SK-N-SH treated with all-trans-retinoic acid at 6 μM for 48 hours (cell line): ENCODE measurements at regions not wholly inside any gene's neighbourhood (a gene's known extent, or its start where the extent isn't known, plus 50 kb on each side); places are given as distances from the start of the nearest gene placed in this dataset.
A peak's percentile ranks its signal among the peaks of the same experiment; 100 is the strongest.

Experiments used
- ATAC-seq: fragments of 200-7000 bp; cut with Tn5 transposase; 3 replicates; pipeline ENCODE4 v1.9.1; 2020; ENCODE audit warnings: mild to moderate bottlenecking, moderate library complexity
- BACH2 ChIP-seq: fragments of 250-450 bp; sonication (Bioruptor Pico); IDR thresholded peaks from 2 replicates; pipeline ENCODE4 v1.9.0; 2021; ENCODE audit warnings: mild to moderate bottlenecking, borderline replicate concordance
- CSDC2 ChIP-seq: fragments of 250-450 bp; sonication (Bioruptor Pico); IDR thresholded peaks from 2 replicates; pipeline ENCODE4 v1.5.0; 2020; ENCODE audit warnings: mild to moderate bottlenecking, moderate library complexity
- CSRNP3 ChIP-seq: fragments of 250-450 bp; sonication (Bioruptor Pico); IDR thresholded peaks from 2 replicates; pipeline ENCODE4 v1.5.1; 2021; ENCODE audit warnings: mild to moderate bottlenecking, moderate library complexity
- ESRRG ChIP-seq: fragments of 250-450 bp; sonication (Bioruptor Pico); IDR thresholded peaks from 2 replicates; pipeline ENCODE4 v1.6.1; 2021; ENCODE audit warnings: mild to moderate bottlenecking
- ISL1 ChIP-seq: fragments of 250-450 bp; sonication (Bioruptor Pico); IDR thresholded peaks from 2 replicates; pipeline ENCODE4 v2.1.2; 2022; ENCODE audit warnings: mild to moderate bottlenecking, moderate library complexity
- OSR1 ChIP-seq: fragments of 250-450 bp; sonication (Bioruptor Pico); IDR thresholded peaks from 2 replicates; pipeline ENCODE4 v1.8.0; 2022; ENCODE audit warnings: moderate library complexity, mild to moderate bottlenecking, inconsistent platforms
- PPARA ChIP-seq: fragments of 250-450 bp; sonication (Bioruptor Pico); IDR thresholded peaks from 2 replicates; pipeline ENCODE4 v1.5.0; 2020; ENCODE audit warnings: mild to moderate bottlenecking, borderline replicate concordance
- RARB ChIP-seq: fragments of 250-450 bp; sonication (Bioruptor Pico); IDR thresholded peaks from 2 replicates; pipeline ENCODE4 v1.8.0; 2021; ENCODE audit warnings: mild to moderate bottlenecking, moderate library complexity
- SNAI2 ChIP-seq: fragments of 250-450 bp; sonication (Bioruptor Pico); IDR thresholded peaks from 2 replicates; pipeline ENCODE4 v1.5.0; 2020; ENCODE audit warnings: mild to moderate bottlenecking, moderate library complexity
- TCF4 ChIP-seq: fragments of 250-450 bp; sonication (Bioruptor Pico); IDR thresholded peaks from 2 replicates; pipeline ENCODE4 v1.8.0; 2021; ENCODE audit warnings: mild to moderate bottlenecking, moderate library complexity, borderline replicate concordance
- ZC3H10 ChIP-seq: fragments of 250-450 bp; sonication (Bioruptor Pico); IDR thresholded peaks from 2 replicates; pipeline ENCODE4 v1.5.1; 2021; ENCODE audit warnings: mild to moderate bottlenecking, moderate library complexity
- ZFP3 ChIP-seq: fragments of 250-450 bp; sonication (Bioruptor Pico); IDR thresholded peaks from 2 replicates; pipeline ENCODE4 v1.5.0; 2020; ENCODE audit warnings: mild to moderate bottlenecking, moderate library complexity
- ZFP30 ChIP-seq: fragments of 450-650 bp; formaldehyde crosslinking; IDR thresholded peaks from 2 replicates; pipeline ENCODE4 v1.5.0; 2022; ENCODE audit warnings: mild to moderate bottlenecking, moderate library complexity
- ZNF565 ChIP-seq: fragments of 450-650 bp; formaldehyde crosslinking; conservative IDR thresholded peaks from 2 replicates; pipeline ENCODE4 v1.5.0; 2020; ENCODE audit warnings: low read depth, mild to moderate bottlenecking, moderate library complexity
- ZNF70 ChIP-seq: fragments of 450-650 bp; formaldehyde crosslinking; IDR thresholded peaks from 2 replicates; pipeline ENCODE4 v1.5.0; 2020; ENCODE audit warnings: mild to moderate bottlenecking, moderate library complexity
- TF ChIP-seq, protein P1 (sequence below): fragments of 250-450 bp; sonication (Bioruptor Pico); IDR thresholded peaks from 2 replicates; pipeline ENCODE4 v1.8.0; 2020; ENCODE audit warnings: mild to moderate bottlenecking, moderate library complexity, borderline replicate concordance
- TF ChIP-seq, protein P2 (sequence below): fragments of 250-450 bp; sonication (Bioruptor Pico); IDR thresholded peaks from 2 replicates; pipeline ENCODE4 v1.8.0; 2021; ENCODE audit warnings: low read depth, mild to moderate bottlenecking, moderate library complexity, borderline replicate concordance
- TF ChIP-seq, protein P3 (sequence below): fragments of 250-450 bp; sonication (Bioruptor Pico); IDR thresholded peaks from 2 replicates; pipeline ENCODE4 v1.5.0; 2020; ENCODE audit warnings: mild to moderate bottlenecking, moderate library complexity

DNA sequence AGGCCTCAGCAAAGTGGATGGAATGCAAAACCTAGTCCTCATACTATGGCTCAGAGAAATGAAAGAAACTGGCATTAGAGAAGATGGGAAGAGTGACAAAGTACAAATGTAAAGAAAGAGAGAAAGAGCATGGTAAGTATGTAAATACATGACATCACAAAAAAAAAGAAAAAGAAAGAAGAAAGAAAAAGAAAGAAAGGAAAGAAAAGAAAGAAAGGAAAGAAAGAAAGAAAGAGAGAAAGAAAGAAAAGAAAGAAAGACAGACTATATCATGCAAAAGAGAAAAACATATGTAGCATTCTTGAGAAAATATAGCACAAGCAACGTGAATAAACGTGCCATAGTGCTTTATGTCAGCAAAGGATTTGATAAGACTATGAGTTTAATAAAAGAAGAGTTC, 76.1 kb upstream of the CACHD1 start:
- no peak for ATAC-seq
- no peak for TF ChIP-seq RARB (CRISPR knock-in tag)
- no peak for TF ChIP-seq ESRRG (CRISPR knock-in tag)
- TF ChIP-seq ZFP3 (CRISPR knock-in tag) = no peak
- no peak for TF ChIP-seq ZNF70 (CRISPR knock-in tag)

- ATAC-seq = 0 out of 3 replicates have a peak, but pooled peaks have one; percentile 27
- TF ChIP-seq CSRNP3 (no peak), CSDC2 (CRISPR knock-in tag) (no peak), ZFP3 (CRISPR knock-in tag) (no peak), OSR1 (CRISPR knock-in tag) (no peak), ESRRG (CRISPR knock-in tag) (no peak), SNAI2 (no peak), TCF4 (no peak), ZNF565 (CRISPR knock-in tag) (no peak), ZC3H10 (CRISPR knock-in tag) (no peak), ZFP30 (CRISPR knock-in tag) (no peak)
- TF ChIP-seq, protein P1, sequence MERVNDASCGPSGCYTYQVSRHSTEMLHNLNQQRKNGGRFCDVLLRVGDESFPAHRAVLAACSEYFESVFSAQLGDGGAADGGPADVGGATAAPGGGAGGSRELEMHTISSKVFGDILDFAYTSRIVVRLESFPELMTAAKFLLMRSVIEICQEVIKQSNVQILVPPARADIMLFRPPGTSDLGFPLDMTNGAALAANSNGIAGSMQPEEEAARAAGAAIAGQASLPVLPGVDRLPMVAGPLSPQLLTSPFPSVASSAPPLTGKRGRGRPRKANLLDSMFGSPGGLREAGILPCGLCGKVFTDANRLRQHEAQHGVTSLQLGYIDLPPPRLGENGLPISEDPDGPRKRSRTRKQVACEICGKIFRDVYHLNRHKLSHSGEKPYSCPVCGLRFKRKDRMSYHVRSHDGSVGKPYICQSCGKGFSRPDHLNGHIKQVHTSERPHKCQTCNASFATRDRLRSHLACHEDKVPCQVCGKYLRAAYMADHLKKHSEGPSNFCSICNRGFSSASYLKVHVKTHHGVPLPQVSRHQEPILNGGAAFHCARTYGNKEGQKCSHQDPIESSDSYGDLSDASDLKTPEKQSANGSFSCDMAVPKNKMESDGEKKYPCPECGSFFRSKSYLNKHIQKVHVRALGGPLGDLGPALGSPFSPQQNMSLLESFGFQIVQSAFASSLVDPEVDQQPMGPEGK (CRISPR knock-in tag) = no peak
- TF ChIP-seq, protein P2, sequence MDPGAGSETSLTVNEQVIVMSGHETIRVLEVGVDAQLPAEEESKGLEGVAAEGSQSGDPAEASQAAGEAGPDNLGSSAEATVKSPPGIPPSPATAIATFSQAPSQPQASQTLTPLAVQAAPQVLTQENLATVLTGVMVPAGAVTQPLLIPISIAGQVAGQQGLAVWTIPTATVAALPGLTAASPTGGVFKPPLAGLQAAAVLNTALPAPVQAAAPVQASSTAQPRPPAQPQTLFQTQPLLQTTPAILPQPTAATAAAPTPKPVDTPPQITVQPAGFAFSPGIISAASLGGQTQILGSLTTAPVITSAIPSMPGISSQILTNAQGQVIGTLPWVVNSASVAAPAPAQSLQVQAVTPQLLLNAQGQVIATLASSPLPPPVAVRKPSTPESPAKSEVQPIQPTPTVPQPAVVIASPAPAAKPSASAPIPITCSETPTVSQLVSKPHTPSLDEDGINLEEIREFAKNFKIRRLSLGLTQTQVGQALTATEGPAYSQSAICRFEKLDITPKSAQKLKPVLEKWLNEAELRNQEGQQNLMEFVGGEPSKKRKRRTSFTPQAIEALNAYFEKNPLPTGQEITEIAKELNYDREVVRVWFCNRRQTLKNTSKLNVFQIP = no peak
- TF ChIP-seq, protein P3, sequence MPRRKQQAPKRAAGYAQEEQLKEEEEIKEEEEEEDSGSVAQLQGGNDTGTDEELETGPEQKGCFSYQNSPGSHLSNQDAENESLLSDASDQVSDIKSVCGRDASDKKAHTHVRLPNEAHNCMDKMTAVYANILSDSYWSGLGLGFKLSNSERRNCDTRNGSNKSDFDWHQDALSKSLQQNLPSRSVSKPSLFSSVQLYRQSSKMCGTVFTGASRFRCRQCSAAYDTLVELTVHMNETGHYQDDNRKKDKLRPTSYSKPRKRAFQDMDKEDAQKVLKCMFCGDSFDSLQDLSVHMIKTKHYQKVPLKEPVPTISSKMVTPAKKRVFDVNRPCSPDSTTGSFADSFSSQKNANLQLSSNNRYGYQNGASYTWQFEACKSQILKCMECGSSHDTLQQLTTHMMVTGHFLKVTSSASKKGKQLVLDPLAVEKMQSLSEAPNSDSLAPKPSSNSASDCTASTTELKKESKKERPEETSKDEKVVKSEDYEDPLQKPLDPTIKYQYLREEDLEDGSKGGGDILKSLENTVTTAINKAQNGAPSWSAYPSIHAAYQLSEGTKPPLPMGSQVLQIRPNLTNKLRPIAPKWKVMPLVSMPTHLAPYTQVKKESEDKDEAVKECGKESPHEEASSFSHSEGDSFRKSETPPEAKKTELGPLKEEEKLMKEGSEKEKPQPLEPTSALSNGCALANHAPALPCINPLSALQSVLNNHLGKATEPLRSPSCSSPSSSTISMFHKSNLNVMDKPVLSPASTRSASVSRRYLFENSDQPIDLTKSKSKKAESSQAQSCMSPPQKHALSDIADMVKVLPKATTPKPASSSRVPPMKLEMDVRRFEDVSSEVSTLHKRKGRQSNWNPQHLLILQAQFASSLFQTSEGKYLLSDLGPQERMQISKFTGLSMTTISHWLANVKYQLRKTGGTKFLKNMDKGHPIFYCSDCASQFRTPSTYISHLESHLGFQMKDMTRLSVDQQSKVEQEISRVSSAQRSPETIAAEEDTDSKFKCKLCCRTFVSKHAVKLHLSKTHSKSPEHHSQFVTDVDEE (CRISPR knock-in tag) = no peak
Observed at GRCh38 chr1:64396817-64397216, 73.1 kb upstream of the CACHD1 start.

GRCh38 chr1:64397541-64397940, 72.4 kb upstream of the CACHD1 start:
- no peak for ATAC-seq
- TF ChIP-seq CSRNP3 (no peak), BACH2 (no peak), PPARA (CRISPR knock-in tag) (no peak)

DNA sequence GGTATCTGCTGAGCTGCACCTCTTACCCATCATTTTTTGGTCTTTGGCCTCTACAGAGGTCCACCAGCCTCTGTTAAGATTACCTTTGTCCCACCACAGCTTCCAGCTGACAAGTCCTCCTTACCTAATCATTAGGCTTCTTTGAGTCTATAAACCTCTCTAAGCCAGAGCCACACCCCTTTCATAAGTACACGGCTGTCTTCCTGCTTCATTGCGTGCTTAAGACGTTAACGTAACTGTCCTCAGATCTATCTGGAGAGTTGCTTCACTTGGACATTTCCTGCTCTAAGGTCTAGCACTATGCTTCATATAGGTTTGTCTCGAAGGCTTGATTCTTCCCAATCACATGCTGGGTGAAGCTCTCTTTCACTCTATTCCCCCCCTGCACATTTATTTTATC, 71.0 kb upstream of the CACHD1 start:
- TF ChIP-seq ZNF565 (CRISPR knock-in tag) (no peak), ESRRG (CRISPR knock-in tag) (no peak), CSDC2 (CRISPR knock-in tag) (no peak)
- ATAC-seq = no peak

GRCh38 chr1:64401285-64401684, 68.6 kb upstream of the CACHD1 start:
- ATAC-seq = no peak
- no peak for TF ChIP-seq CSRNP3
- TF ChIP-seq, protein P1 (CRISPR knock-in tag) = no peak
- TF ChIP-seq, protein P3 (CRISPR knock-in tag) = no peak
- no peak for TF ChIP-seq ZFP30 (CRISPR knock-in tag)
- TF ChIP-seq PPARA (CRISPR knock-in tag) = no peak
- no peak for TF ChIP-seq BACH2
- no peak for TF ChIP-seq ZNF70 (CRISPR knock-in tag)
- TF ChIP-seq SNAI2 = no peak
- no peak for TF ChIP-seq ISL1 (CRISPR knock-in tag)
